HL-60 (cell line): ENCODE measurements at regions not wholly inside any gene's neighbourhood (a gene's known extent, or its start where the extent isn't known, plus 50 kb on each side); places are given as distances from the start of the nearest gene placed in this dataset.

Experiments used
- DNase-seq, 2 experiments: peaks; one replicate each; pipeline ENCODE4 v3.0.0-alpha.2; 2010 to 2020; ENCODE audit warnings: low read depth in 1 of 2, low spot score in 1 of 2
- H3K27ac ChIP-seq: fragments of 250-450 bp; sonication (Bioruptor Pico); replicated peaks from 2 replicates; pipeline ENCODE4 v1.5.1; 2020; ENCODE audit warnings: mild to moderate bottlenecking, moderate library complexity
- H3K27me3 ChIP-seq: fragments of 250-450 bp; sonication (Bioruptor Pico); 2 replicates; pipeline ENCODE4 v1.5.1; 2021; ENCODE audit warnings: mild to moderate bottlenecking, moderate library complexity; ENCODE audit not compliant: insufficient read depth, poor library complexity, severe bottlenecking
- H3K4me3 ChIP-seq: replicated peaks from 2 replicates; pipeline ENCODE4 v1.5.1; 2011; ENCODE audit warnings: mild to moderate bottlenecking, control low read depth, low read length; ENCODE audit not compliant: insufficient read depth
- GABPA ChIP-seq: IDR thresholded peaks from 2 replicates; pipeline ENCODE4 v1.6.1; 2012; ENCODE audit warnings: low read depth
- POLR2AphosphoS5 ChIP-seq: IDR thresholded peaks from 2 replicates; pipeline ENCODE4 v1.6.1; 2012; ENCODE audit warnings: low read depth
- SPI1 ChIP-seq: IDR thresholded peaks from 2 replicates; pipeline ENCODE4 v1.6.1; 2012; ENCODE audit warnings: low read depth, mild to moderate bottlenecking, borderline replicate concordance
- TF ChIP-seq, protein P1 (sequence below): IDR thresholded peaks from one replicate; pipeline ENCODE4 v1.5.1; 2011; ENCODE audit warnings: low read length, control low read depth, inconsistent platforms; ENCODE audit not compliant: insufficient read depth
- TF ChIP-seq, protein P2 (sequence below): IDR thresholded peaks from 2 replicates; pipeline ENCODE4 v1.6.1; 2012; ENCODE audit warnings: low read depth; ENCODE audit not compliant: insufficient replicate concordance

DNA sequence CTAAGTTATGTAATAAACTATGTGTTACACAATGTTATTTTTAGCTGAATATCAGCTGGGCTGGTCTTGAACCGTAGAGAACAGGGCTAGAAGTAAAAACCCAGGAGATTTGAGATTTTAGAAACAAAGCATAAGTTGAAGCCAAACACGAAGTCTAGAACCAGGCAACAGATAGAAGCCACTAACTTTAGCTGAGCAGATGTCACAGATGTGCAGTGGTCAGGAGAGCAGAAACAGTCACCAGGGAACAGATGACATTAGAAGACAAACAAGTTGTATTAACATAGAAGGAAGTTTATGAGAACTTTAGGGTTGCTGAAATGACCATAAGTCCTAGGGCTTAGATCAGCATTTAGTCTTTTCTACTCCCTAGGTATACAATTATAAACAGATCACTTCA, 731.0 kb downstream of the ZNF385D start:
- H3K4me3 ChIP-seq = no peak overlapping the region
- H3K27me3 ChIP-seq = no peaks in the 10 kb centered on the region
- no peak for DNase-seq
- no peak overlapping the region for H3K27ac ChIP-seq
- TF ChIP-seq SPI1 = no peak
- TF ChIP-seq POLR2AphosphoS5 = no peak
- no peak for TF ChIP-seq GABPA
- TF ChIP-seq, protein P1, sequence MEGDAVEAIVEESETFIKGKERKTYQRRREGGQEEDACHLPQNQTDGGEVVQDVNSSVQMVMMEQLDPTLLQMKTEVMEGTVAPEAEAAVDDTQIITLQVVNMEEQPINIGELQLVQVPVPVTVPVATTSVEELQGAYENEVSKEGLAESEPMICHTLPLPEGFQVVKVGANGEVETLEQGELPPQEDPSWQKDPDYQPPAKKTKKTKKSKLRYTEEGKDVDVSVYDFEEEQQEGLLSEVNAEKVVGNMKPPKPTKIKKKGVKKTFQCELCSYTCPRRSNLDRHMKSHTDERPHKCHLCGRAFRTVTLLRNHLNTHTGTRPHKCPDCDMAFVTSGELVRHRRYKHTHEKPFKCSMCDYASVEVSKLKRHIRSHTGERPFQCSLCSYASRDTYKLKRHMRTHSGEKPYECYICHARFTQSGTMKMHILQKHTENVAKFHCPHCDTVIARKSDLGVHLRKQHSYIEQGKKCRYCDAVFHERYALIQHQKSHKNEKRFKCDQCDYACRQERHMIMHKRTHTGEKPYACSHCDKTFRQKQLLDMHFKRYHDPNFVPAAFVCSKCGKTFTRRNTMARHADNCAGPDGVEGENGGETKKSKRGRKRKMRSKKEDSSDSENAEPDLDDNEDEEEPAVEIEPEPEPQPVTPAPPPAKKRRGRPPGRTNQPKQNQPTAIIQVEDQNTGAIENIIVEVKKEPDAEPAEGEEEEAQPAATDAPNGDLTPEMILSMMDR = no peak
- TF ChIP-seq, protein P2, sequence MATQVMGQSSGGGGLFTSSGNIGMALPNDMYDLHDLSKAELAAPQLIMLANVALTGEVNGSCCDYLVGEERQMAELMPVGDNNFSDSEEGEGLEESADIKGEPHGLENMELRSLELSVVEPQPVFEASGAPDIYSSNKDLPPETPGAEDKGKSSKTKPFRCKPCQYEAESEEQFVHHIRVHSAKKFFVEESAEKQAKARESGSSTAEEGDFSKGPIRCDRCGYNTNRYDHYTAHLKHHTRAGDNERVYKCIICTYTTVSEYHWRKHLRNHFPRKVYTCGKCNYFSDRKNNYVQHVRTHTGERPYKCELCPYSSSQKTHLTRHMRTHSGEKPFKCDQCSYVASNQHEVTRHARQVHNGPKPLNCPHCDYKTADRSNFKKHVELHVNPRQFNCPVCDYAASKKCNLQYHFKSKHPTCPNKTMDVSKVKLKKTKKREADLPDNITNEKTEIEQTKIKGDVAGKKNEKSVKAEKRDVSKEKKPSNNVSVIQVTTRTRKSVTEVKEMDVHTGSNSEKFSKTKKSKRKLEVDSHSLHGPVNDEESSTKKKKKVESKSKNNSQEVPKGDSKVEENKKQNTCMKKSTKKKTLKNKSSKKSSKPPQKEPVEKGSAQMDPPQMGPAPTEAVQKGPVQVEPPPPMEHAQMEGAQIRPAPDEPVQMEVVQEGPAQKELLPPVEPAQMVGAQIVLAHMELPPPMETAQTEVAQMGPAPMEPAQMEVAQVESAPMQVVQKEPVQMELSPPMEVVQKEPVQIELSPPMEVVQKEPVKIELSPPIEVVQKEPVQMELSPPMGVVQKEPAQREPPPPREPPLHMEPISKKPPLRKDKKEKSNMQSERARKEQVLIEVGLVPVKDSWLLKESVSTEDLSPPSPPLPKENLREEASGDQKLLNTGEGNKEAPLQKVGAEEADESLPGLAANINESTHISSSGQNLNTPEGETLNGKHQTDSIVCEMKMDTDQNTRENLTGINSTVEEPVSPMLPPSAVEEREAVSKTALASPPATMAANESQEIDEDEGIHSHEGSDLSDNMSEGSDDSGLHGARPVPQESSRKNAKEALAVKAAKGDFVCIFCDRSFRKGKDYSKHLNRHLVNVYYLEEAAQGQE = no peak

DNA sequence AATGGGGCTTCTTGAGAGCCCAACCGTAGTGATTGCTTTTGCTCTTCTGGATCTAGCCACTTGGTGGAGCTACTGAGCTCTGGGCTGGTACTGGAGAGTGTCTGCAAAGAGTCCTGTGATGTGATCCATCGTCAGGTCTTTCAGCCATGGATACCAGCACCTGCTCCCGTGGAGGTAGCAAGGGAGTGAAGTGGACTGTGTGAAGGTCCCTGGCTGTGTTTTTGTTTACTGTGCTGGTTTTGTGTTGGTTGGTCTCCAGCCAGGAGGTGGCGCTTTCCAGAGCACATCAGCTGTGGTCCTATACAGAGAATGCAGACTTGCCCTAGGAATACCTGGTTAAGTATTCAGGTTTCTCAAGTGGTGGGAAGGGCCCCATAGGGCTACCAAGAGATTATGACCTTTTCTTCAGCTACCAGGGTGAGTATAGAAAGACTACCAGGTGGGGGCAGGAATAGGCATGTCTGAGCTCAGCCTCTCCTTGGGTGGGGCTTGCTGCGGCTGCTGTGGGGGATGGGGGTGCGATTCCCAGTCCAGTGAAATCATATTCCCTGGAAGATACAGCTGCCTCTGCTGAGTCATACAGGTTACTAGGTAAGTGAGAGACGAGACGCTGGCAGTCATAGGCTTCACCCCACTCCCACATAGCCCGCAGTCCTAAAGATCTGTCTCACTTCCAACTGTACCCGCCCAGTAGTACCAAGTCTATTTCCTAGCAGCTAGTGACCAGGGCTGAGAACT, 733.7 kb downstream of the ZNF385D start:
- no peak for TF ChIP-seq POLR2AphosphoS5
- no peak for TF ChIP-seq SPI1
- TF ChIP-seq, protein P1 = no peak
- TF ChIP-seq, protein P2 = no peak
- Histone ChIP-seq H3K27me3 (no peaks in the 10 kb centered on the region), H3K4me3 (no peak overlapping the region), H3K27ac (no peak overlapping the region)
- no peak for DNase-seq

DNA sequence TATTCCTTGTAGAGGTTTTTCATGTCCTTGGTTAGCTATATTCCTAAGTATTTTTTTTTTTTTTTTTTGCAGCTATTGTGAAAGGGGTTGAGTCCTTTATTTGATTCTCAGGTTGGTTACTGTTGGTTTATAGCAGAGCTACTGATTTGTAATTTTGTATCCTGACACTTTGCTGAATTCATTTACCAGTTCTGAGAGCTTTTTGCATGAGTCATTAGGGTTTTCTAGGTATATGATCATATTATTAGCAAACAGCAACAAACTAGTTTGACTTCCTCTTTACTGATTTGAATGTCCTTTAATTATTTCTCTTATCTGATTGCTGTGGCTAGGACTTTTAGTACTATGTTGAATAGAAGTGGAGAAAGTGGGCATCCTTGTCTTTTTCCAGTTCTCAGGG, 737.4 kb downstream of the ZNF385D start:
- Histone ChIP-seq H3K27me3 (no peaks in the 10 kb centered on the region), H3K4me3 (no peak overlapping the region), H3K27ac (no peak overlapping the region)
- no peak for DNase-seq
- no peak for TF ChIP-seq GABPA
- TF ChIP-seq, protein P1 = no peak
- no peak for TF ChIP-seq POLR2AphosphoS5
- no peak for TF ChIP-seq SPI1
- TF ChIP-seq, protein P2 = no peak
